Ramos (cell line): ENCODE measurements at regions not wholly inside any gene's neighbourhood (a gene's known extent, or its start where the extent isn't known, plus 50 kb on each side); places are given as distances from the start of the nearest gene placed in this dataset.
"Not testable (repeated sequence)": the region's sequence is repeated elsewhere in the genome, so short reads cannot be mapped to it uniquely, and the experiment has no call there.

ENCODE experiments used
- in situ Hi-C: fragments of 300-500 bp; cut with MboI; formaldehyde crosslinking; loops from one replicate; pipeline ENCODE4 v1.14.3; 2022; ENCODE audit warnings: low sequenced_read_pairs; ENCODE audit not compliant: unreplicated experiment

DNA sequence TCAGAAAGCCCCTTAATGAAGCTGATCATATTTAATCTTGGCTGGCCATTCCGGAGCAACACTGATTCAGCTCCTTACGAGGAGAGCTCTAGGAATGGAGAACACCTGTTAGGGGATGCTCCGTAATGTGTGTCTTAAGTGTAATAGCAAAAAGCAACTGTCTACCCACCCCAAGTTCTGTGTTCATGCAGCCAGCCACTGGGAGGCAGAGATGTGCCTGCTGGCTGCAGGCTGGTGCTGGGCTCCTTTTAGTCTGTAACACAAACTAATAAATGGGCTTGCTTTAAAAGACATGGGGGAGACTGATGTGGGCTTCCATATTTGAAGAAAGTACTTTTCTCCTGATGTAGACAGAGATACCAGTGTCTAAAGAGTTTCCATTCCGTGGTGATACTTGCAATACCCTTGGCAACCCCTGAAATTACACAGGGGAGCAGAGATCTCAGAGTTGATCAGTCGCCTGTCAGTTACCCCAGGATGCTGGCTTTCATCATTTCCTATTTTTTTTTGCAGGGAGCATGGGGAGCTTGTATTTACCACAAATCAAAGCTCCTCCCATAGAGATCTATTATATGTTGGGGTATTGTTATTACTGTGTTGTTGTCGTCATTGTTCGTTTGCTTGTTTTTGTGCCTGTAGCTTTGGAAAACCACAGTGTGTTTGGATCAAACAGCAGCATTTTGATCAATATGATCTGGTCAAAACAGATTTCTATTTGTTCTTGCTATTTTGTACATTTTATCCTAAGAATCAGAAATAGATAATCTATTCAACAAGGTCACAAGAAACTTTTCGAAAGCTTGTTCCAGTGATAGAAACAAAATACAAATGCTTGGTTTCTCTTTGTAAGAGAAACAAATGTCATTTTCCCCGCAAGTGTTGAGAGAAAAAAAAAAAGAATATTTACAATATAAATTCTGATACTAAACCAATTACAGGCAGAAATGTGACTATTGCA, 65.8 kb downstream of the MTX3 start:
- in situ Hi-C loops, result no loop called here

DNA sequence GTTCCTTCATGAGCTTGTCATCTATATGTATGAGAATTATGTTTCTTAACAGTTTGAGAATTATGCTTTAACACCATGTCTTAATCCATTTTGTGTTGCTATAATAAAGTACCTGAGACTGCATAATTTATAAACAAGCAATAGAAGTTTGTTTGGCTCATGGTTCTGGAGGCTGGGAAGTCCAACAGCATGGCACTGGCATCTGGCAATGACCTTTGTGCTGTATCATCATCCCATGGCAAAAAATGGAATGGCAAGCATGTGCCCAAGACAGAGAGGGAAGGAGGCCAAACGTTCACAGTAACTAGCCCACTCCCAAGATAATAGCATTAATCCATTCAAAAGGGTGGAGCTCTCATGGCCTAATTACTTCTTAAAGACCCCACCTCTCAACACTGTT, 67.6 kb downstream of the MTX3 start:
- in situ Hi-C loops, result no loop called here

DNA sequence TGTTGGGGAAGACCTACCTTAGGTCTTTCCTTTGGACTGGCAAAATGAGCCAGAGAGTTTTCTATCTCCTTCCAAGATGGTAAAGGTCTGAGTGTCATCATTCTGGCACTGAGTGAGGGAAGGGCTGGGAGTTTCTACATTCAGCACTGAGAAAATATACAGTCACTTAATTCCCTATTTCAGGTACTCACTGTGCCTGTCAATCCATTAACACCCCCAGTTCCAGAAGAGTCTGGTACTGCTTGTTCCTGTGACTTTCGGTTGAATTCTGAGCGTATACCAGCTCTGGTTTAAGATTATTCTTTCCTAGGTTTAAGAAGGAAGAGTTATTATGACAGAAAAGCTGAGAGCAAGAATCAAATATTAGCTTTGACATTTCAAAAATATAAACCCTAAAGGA, 68.4 kb downstream of the MTX3 start:
- in situ Hi-C loops, result no loop called here

DNA sequence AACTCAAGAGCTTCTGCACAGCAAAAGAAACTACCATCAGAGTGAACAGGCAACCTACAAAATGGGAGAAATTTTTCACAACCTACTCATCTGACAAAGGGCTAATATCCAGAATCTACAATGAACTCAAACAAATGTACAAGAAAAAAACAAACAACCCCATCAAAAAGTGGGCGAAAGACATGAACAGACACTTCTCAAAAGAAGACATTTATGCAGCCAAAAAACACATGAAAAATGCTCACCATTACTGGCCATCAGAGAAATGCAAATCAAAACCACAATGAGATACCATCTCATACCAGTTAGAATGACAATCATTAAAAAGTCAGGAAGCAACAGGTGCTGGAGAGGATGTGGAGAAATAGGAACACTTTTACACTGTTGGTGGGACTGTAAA, 83.6 kb downstream of the MTX3 start:
- in situ Hi-C loops, result not testable (repeated sequence)

DNA sequence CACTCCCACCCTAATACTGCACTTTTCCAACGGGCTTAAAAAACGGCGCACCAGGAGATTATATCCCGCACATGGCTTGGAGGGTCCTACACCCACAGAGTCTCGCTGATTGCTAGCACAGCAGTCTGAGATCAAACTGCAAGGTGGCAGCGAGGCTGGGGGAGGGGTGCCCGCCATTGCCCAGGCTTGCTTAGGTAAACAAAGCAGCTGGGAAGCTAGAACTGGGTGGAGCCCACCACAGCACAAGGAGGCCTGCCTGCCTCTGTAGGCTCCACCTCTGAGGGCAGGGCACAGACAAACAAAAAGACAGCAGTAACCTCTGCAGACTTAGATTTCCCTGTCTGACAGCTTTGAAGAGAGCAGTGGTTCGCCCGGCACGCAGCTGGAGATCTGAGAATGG, 88.5 kb downstream of the MTX3 start:
- in situ Hi-C loops, result not testable (repeated sequence)

DNA sequence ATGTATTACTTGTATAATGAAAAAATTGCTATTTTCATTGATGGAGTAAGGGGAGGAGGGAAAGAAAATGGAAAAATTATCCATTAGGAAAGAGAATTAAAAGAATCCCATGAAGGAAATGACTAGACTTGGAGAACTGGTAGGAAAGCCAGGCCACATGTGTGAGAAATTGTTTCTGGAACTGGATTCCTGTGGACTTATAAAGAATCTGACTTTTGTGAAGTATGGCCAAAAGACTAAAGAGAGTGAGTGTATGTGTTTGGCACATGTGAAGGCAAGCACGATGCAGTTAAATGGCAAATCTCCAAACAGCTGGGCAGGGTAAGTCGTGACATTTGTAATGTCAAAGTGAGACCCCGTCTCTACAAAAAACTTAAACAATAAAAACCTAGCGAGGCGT, 89.4 kb downstream of the MTX3 start:
- in situ Hi-C loops, result no loop called here

DNA sequence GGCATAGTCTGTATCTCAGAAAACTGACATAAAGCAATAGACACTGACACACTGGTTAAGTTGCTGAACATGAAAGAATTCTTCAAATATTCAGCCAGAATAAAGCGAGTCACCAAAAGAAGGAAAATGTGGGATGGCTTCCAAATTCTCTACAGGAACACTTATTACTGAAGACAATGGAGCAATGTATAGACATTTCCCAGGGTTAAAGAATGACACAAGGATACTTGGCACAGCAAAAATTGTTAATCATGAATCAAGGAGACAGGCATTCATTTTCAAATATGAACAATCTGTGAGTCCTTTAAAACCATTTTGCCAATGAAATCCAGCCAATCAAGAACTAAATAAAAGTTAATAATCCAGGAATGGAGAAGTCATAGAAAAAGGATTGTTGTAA, 92.5 kb downstream of the MTX3 start:
- in situ Hi-C loops, result no loop called here

DNA sequence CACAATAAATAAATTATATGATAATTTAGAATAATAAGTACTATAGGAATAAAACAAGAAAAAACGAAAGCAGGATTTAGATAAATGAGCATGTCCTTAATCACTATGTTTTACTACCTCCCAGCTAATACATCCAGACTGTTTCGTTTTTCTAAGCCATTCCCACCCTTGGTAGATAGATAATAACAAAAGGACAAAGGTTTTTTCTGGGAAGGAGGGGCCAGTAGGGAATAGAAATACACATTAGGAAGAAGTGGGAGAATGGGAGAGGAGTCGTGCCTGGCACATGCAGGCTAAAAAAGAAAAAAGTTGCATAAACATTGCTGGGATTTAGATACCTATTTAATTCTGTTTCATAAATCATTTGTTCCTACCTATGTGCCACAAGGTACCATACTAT, 97.1 kb downstream of the MTX3 start:
- in situ Hi-C loops, result no loop called here

DNA sequence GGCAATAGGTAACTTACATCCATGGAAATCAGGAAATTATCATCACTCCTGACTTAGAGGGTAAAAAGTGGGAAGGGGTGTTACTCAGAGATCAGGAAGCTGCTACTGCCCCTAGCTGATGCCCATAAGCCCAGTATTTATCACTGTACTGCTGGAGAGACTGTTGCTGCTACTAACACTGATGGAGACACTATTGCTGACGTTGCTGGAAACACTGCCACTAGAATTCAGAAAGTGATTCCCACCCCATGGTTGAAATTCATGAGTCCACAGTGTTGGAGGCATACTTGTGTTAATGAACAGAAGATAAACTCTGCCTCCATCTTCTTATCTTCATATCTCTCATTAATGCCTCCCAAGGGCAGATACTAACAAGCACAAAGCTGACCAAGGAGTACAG, 97.6 kb downstream of the MTX3 start:
- in situ Hi-C loops, result no loop called here

DNA sequence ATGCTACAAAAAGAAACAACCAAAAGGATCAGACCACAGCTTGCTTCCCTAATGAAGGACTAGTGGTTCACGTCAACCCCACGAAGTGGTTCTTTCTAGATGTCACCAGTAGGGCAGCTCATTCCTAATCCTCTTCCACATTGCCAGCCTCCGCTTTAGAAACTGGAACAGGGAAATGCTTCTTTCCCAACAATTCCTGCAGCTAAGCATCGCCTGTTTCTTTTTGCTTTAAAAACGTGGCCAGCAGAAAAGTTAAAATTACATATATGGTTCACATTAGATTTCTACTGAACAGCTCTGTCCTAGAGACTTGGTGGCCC, 100.2 kb downstream of the MTX3 start:
- in situ Hi-C loops, result no loop called here

DNA sequence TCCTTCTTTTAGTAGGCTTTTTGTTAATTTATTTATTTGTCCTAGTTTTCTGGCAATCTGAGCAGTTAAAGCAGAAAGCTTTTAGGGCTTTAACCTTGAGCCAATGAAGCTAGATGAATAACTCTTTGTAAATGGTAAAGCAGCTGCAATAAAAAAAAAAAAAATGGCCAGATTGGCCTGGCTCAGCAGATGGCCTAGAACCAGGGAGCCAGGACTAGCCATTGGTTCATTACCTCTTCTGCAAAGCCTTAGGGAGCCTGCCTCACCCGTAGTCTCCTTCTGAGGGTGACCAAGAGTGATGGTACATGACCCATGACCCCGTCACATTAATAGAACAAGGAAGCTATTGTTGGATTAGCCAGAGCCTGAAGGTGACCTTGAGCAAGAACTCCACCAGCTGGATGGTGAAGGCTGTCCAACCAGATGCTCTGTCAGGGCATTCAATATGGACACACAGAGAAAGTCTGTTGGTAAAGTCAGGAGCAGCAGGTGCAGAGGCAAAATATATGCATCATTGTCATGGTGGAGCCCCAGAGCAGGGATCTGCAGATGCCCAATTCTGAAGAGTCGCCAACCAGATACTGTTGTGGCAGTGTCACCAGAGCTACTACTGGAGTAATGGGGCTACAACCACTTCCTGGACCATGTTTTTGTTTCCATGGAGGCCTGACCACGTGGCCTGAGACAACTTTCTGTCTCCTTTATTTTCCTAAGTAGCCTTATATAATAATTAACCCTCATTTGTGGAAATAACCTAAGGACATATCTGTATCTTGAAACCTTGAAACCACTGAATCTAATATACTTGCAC, 100.7 kb downstream of the MTX3 start:
- in situ Hi-C loops, result no loop called here

DNA sequence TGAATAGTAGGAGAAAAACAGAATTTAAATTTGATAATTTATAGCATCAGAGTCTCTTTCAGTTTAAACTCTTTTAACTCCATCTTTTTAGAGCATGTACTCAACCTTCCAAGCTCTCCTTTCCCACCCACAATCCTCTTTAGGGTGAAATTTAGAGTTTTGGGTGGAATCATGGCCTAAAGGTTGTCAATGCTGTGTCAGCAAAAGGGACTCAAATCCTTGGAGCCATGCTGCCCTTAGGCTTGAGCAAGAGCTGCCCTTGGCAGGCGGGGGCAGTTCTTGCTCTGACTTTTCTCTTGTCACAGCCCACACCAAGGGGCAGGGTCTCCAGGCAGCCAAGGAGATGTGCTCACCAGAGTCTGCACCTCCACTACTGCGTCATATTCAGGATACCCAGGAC, 102.4 kb downstream of the MTX3 start:
- in situ Hi-C loops, result loop anchor here (10.0 kb wide), 1 partner anchor 106 kb away; the partner anchor contains the start of gene MTX3

DNA sequence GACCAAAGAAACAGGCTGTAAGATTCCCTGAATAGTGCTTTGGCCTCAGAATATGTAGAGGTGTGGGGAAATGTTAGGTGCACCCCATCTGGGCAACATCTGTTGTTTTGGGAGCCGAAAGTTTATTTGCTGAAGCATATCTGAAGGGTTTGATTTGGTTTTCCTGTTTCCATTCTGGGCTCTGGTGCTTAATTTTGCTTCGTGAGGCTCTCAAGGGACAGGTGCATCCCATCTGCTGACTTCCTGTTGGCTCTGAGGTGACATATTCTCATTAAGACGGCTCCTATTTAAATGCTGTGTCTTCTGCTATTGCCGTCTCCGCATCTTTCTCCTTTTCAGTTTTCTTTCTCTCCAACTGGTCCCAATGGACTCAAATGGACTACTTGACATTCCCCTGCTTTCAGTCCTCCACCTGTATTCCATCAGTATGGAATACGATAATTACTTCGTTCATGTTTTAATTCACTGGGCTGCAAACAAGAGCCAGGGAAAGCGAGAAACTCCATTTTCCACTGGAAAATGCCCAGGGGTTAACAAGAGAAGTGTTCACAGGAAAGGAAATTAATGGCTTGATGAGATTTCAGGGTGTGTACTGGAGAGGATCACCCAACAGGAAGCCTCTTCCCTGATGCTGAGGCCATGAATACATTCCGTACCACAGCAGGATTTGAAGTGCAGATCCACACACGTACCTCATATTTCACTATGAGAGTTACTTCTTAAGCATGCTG, 104.0 kb downstream of the MTX3 start:
- in situ Hi-C loops, result loop anchor here (10.0 kb wide), 1 partner anchor 108 kb away; the partner anchor contains the start of gene MTX3

DNA sequence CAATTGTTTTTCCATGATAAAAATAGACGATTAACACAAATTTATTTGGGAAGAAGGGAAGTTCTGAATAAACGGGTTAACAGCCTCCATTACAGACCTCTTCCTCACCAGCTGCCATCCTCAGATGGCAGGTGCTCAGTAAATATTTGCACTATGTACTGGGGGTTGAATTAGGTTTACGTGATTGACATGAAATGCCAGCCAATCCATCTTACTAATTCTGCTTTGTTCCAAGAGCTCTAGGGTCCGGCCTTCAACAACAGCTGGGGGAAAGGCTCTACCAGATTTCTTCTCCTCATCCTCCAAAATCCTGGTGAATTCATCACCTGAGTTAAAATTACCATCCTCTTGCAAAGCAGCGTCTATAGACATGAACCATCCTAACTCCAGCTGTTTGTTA, 104.6 kb downstream of the MTX3 start:
- in situ Hi-C loops, result loop anchor here (10.0 kb wide), 1 partner anchor 108 kb away; the partner anchor contains the start of gene MTX3

DNA sequence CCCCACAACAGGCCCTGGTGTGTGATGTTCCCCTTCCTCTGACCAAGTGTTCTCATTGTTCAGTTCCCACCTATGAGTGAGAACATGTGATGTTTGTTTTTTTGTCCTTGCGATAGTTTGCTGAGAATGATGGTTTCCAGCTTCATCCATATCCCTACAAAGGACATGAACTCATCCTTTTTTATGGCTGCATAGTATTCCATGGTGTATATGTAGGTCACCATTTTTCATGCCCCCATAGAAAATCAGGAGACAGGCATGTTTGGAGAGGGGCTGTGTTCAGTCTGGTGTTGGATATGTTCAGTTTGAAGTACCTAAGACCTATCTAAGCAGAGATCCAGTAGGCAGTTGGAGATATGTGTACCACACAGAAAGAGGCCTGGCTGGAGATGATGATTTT, 111.2 kb downstream of the MTX3 start:
- in situ Hi-C loops, result loop anchor here (10.0 kb wide), 1 partner anchor 115 kb away; the partner anchor contains the start of gene MTX3

DNA sequence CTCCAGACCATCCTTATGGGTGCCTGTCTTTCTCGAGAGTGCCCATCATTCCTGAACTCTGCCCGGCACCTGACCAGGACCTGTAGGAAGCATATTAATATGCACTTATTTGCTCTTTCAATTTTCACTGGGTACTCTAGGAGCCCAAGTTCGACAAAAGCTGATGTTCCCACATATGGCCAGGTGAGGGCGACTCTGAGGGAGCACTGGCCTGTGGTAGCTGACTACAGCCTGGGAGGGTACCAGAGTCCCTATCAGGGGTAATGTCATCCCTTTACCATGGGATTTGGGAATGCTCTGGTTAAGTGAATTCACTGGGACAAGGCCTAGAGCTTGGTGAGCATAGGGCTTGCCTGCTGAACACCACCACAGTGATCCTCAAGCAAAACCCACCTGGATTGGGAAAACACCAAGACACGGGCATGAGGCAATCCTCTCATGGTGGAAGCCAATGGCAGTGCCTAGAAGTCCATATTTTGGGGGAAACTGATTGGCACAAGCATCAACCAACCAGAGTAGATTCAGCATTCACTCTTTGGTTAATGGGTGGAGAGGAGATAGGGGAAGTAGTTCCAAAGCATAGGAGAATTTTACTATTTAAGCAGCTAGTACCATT, 112.2 kb downstream of the MTX3 start:
- in situ Hi-C loops, result no loop called here

DNA sequence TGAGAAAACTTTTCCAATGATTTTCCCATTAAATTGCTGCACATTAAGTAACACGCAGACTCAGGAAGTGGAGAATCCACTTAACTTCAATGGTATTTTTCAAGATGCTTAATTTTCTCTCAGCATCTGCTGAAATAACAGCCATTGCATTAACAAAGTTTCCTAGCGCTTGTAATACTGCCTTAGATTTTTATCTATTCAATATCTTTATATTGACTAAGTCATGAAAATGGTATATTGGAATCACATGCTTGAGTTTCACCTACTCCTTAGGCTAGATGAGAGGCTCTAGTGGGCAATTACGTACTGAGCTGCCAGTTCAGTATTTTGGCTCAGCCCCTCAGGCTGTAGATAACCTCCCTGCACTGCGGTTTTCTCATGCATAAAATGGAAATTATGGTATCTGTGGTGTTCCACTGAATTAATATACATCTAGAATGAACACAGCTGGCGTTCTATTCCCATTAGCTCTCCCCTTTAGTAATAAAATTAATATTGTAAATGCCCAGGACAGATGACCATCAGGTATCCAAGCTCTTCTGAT, 112.9 kb downstream of the MTX3 start:
- in situ Hi-C loops, result no loop called here

DNA sequence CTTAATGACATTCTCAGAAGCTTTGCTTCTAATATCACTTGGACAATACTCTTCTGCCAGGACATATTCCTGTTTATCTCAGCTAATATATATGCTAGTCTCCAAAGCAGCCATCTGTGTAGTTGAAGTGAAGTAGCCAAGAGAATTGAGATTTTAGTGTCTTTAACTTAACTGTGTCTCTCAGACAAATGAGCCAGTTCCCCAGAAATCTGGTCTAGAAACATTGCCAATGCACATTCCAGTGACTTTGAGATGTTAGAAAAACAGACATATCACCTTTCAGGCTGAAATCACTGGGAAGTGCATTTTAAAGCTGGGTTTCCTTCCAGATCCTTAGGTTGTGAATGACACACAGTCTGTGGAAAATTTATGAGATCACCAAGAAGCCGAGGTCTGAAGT, 114.6 kb downstream of the MTX3 start:
- in situ Hi-C loops, result no loop called here

DNA sequence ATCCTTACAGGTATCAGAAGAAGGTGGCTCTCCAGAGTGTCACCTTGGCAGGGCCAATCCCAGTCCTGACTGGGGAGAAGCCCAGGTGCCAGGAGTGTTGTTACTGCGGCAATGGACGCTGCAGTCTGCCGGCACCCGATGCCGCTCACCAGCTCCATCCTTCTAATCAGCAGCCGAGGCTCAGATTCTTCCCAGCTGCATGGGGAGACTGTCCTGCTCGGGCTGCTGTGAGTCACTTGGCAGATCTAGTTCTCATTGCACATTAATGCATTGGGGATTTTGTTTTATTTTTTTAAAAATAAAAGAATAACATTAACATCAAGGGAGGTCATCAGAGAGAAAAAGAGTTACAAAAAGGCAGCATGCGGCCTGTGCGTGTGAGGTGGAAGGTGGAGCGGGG, 115.8 kb downstream of the MTX3 start:
- in situ Hi-C loops, result no loop called here

DNA sequence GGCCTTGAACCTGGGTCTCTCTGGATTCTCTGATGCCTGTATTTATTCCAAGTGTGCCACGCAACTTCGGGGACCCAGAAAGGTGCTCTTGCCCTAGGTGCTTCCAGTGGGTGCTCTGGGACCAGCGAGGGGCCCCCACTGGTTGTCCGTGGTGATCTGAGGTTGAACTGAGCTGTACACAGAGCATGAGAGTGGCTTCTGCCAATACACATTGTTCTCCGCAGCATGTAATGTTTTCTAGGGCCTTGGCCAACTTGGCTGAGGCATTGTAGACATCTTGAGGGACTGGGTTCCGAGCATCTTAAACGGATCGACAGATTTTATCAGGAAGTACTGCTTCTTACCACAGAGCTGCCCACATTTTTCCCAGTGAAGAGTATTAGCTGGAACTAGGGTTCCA, 117.9 kb downstream of the MTX3 start:
- in situ Hi-C loops, result no loop called here
